ENCODE measurements at regions not wholly inside any gene's neighbourhood (a gene's known extent, or its start where the extent isn't known, plus 50 kb on each side); places are given as distances from the start of the nearest gene placed in this dataset.

DNA sequence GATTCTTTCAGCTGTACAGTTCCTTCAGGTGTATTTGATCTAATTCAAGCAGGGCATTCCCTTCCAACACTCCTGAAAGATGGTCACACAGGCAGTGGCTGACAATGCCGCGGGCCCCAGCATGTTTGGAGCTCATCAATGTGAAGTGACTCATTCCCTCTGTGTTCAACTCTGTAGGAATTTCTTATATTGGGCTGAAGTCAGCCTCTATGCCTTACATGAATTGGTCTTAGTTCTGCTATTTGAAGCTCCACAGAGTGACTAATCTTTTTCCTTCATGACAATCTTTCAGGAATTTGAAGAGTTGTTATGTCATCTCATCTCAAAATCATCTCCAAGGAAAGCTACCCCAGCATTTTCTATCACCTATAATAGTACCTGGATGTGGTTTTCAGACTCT lies 142.5 kb upstream of the C2CD4B start:
- TF ChIP-seq, protein P1, sequence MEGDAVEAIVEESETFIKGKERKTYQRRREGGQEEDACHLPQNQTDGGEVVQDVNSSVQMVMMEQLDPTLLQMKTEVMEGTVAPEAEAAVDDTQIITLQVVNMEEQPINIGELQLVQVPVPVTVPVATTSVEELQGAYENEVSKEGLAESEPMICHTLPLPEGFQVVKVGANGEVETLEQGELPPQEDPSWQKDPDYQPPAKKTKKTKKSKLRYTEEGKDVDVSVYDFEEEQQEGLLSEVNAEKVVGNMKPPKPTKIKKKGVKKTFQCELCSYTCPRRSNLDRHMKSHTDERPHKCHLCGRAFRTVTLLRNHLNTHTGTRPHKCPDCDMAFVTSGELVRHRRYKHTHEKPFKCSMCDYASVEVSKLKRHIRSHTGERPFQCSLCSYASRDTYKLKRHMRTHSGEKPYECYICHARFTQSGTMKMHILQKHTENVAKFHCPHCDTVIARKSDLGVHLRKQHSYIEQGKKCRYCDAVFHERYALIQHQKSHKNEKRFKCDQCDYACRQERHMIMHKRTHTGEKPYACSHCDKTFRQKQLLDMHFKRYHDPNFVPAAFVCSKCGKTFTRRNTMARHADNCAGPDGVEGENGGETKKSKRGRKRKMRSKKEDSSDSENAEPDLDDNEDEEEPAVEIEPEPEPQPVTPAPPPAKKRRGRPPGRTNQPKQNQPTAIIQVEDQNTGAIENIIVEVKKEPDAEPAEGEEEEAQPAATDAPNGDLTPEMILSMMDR (IDR thresholded peaks at IDR 0.05; ENCODE audit: poor library complexity, severe bottlenecking), result no peak
- TF ChIP-seq EP300 (conservative IDR thresholded peaks at IDR 0.05; ENCODE audit: poor library complexity, severe bottlenecking), result no peak
- no peak for TF ChIP-seq EZH2 (IDR thresholded peaks at IDR 0.05; ENCODE audit: borderline replicate concordance, insufficient read depth, low read length, poor library complexity, severe bottlenecking)
- TF ChIP-seq, protein P2, sequence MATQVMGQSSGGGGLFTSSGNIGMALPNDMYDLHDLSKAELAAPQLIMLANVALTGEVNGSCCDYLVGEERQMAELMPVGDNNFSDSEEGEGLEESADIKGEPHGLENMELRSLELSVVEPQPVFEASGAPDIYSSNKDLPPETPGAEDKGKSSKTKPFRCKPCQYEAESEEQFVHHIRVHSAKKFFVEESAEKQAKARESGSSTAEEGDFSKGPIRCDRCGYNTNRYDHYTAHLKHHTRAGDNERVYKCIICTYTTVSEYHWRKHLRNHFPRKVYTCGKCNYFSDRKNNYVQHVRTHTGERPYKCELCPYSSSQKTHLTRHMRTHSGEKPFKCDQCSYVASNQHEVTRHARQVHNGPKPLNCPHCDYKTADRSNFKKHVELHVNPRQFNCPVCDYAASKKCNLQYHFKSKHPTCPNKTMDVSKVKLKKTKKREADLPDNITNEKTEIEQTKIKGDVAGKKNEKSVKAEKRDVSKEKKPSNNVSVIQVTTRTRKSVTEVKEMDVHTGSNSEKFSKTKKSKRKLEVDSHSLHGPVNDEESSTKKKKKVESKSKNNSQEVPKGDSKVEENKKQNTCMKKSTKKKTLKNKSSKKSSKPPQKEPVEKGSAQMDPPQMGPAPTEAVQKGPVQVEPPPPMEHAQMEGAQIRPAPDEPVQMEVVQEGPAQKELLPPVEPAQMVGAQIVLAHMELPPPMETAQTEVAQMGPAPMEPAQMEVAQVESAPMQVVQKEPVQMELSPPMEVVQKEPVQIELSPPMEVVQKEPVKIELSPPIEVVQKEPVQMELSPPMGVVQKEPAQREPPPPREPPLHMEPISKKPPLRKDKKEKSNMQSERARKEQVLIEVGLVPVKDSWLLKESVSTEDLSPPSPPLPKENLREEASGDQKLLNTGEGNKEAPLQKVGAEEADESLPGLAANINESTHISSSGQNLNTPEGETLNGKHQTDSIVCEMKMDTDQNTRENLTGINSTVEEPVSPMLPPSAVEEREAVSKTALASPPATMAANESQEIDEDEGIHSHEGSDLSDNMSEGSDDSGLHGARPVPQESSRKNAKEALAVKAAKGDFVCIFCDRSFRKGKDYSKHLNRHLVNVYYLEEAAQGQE (IDR thresholded peaks at IDR 0.05; ENCODE audit: borderline replicate concordance), result no peak
- TF ChIP-seq MXI1 (conservative IDR thresholded peaks at IDR 0.05; ENCODE audit: poor library complexity, severe bottlenecking), result no peak
- no peak for TF ChIP-seq POLR2AphosphoS5 (IDR thresholded peaks at IDR 0.05)
- no peak for TF ChIP-seq RAD21 (conservative IDR thresholded peaks at IDR 0.05)
- no peak for TF ChIP-seq SMC3 (conservative IDR thresholded peaks at IDR 0.05; ENCODE audit: poor library complexity)
